NCI-H774 (cell line): ENCODE measurements at regions not wholly inside any gene's neighbourhood (a gene's known extent, or its start where the extent isn't known, plus 50 kb on each side); places are given as distances from the start of the nearest gene placed in this dataset.
"Not testable (repeated sequence)": the region's sequence is repeated elsewhere in the genome, so short reads cannot be mapped to it uniquely, and the experiment has no call there.

Experiments
- DNase-seq: peaks from one replicate; lab custom pipeline; 2025; lab: John Stamatoyannopoulos, UW

GRCh38 chr18:30446605-30447004 lies 595.9 kb downstream of the DSC3 start:
- no peak for DNase-seq

GRCh38 chr18:30444544-30444943 lies 598.0 kb downstream of the DSC3 start:
- no peak for DNase-seq

DNA sequence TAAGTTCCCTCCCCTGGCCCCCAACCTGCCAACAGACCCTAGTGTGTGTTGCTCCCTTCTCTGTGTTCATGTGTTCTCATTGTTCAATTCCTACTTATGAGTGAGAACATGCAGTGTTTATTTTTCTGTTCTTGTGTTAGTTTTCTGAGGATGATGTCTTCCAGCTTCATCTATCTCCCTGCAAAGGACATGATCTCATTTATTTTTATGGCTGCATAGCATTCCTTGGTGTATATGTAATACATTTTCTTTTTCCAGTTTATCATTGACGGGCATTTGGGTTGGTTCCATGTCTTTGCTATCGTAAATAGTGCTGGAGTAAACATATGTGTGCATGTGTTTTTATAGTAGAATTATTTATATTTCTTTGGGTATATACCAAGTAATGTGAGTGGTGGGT lies 602.2 kb downstream of the DSC3 start:
- DNase-seq, result no peak

- DNase-seq, result no peak
These were observed 603.4 kb downstream of the DSC3 start for GRCh38 chr18:30439174-30439573.

GRCh38 chr18:30432349-30432748 lies 610.2 kb downstream of the DSC3 start:
- no peak for DNase-seq

DNA sequence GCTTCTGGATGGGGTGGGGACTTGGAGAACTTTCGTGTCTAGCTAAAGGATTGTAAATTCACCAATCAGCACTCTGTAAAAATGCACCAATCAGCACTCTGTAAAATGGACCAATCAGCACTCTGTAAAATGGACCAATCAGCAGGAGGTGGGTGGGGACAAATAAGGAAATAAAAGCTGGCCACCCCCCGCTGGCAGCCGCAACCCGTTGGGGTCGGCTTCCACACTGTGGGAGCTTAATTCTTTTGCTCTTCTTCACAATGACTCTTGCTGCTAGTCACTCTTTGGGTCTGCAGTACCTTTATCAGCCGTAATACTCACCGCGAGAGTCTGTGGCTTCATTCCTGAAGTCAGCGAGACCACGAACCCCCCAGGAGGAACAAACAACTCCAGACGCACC lies 623.1 kb downstream of the DSC3 start:
- DNase-seq, result not testable (repeated sequence)

GRCh38 chr18:30415903-30416302 lies 626.6 kb downstream of the DSC3 start:
- DNase-seq, result no peak

- DNase-seq, result no peak
These were observed 633.4 kb downstream of the DSC3 start for GRCh38 chr18:30409120-30409519.

GRCh38 chr18:30406728-30407127 lies 635.8 kb downstream of the DSC3 start:
- no peak for DNase-seq

- no peak for DNase-seq
These were observed 637.5 kb downstream of the DSC3 start for GRCh38 chr18:30405038-30405437.

DNA sequence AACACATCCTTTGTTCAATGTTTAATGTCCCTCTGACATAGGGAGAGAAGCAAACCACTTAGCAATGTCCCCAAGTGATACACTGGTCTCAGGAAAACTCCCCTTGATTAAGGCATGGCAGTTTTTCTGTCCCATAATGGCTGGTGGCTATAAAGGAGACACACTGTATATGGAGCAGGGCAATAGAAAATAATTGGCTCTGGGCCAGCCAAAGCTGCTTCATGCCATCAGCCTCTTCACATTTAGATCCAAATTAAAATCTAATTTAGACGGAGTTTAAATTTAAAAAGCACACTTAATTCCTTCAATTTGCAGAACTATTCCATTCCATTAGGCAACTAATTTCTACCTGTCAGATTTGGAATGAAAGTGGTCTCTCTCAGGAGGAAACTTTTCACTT lies 638.1 kb downstream of the DSC3 start:
- DNase-seq, result no peak

GRCh38 chr18:30403278-30403677 lies 639.3 kb downstream of the DSC3 start:
- DNase-seq, result no peak

- DNase-seq, result no peak
These were observed 655.1 kb downstream of the DSC3 start for GRCh38 chr18:30387401-30387800.

GRCh38 chr18:30386624-30387023 lies 655.9 kb downstream of the DSC3 start:
- DNase-seq, result no peak

- no peak for DNase-seq
These were observed 656.9 kb downstream of the DSC3 start for GRCh38 chr18:30385684-30386083.

DNA sequence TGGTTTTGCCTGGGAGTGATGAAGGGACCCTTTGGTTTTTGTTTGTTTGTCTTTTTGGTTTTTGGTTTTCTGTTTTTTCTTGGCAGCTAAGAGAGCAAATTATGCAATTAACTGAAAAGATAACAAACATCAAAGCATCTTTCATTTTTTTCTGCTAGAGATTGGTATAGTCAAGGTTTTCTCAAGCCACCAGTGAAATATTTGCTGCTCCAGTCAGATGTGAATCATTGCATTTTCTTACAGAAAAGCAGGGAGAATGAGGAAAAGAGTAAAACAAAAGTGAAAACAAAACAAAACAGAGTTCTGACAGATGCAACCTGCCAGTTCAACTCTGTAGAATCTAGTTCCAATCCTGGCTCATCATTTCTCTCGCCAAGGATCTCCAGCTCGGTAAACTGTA lies 660.7 kb downstream of the DSC3 start:
- no peak for DNase-seq

DNA sequence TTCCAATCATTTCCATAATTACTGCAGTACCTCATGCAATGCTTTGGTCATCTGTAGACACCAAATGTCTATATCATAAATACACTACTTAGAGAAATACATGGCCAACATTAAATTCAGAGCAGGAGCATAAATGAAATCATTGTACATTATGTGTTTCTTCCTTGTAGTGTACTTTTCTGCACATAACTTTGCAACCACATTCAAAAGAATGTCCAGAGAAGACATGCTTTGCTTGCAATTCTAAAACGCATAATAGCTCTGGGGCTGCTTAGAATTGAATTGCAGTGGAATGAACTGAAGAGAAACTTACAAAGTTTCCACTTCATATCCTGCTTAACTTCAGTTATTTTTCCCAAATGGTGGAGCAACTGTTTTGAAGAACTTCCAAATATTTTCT lies 664.4 kb downstream of the DSC3 start:
- no peak for DNase-seq

DNA sequence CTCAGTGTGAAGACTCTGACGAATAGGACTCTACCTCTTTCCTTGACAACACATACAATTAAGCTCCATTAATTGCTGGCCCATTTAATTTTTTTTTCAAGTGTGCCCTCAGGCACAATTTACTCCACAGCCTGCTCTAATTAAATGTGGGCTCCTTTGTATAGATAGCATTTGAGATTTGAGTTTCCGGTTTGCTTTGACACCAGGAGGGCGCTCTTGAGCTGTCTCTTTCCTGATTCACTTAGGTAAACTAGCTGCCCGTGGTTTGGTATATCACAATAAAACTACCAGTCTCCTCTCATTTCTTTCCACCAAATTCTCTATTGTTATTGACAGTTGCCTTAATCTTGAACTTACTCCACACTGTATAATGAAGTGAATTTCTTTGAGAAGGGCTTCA lies 666.0 kb downstream of the DSC3 start:
- no peak for DNase-seq

DNA sequence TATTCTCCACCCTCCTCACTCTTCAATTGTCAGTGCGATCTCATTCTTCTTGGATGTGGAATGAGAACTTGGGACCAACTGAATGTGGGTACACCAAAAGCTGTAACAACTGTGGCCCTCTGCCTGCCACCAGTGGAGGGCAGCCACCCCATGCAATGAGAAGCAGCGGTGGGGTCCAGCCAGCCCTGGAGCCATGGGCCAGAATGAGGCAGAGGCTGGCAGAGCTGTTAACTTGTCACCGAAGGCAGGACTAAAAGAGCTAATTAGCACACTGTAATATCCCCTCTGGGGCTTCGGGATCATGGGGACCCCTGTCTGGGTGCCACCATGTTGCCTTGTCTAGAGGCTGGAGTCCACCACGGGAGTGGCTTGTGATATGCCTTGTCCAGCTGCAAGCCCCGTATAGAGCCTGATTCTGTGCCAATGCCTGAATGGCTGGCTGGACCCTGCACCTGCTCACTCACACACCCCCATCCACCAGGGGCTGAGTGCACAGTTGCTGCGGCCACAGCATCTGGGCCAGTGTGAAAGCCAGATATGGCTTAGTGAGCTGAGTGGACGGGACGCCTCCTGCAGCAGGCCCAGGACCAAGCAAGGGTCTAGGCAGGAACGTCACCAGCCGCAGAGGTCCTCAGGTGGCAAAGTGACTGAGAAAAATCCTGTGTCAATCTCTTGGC lies 680.5 kb downstream of the DSC3 start:
- no peak for DNase-seq

DNA sequence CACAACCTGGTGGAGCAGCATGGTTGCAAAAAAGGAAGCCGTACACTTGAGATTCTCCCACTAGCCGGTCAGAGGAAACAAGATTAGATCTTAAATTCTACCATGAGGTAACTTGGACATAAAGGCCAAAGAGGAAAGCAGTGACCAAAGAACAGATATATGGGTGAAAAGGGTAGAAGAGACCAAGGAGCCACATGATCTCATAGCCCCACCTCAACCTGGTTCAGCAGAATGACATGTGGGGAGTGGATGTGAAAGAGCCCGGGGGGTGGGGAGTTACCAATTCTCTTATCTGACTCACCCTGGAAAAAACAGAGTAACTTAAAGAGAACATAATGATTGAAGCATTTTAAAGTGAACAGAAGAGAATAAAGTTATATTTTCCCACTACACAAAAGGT lies 683.0 kb downstream of the DSC3 start:
- DNase-seq, result no peak

DNA sequence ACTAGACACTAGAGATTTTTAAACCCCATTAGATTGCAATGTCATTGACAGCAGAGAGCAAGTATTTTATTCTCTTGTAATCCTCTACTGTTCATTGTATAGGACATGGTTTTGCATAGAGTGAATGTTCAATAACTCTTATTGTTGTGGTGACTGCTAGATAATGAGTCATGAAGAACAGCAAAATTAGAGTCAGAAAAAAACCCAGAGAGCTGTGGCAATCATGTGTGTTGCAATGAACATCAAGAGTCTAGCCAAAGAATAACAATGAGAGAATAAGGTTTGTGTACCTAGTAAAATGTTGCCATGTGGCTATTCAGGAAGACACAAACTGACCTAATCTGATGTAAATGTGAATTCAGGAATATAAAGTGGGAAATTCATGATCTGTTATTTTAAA lies 684.0 kb downstream of the DSC3 start:
- no peak for DNase-seq

DNA sequence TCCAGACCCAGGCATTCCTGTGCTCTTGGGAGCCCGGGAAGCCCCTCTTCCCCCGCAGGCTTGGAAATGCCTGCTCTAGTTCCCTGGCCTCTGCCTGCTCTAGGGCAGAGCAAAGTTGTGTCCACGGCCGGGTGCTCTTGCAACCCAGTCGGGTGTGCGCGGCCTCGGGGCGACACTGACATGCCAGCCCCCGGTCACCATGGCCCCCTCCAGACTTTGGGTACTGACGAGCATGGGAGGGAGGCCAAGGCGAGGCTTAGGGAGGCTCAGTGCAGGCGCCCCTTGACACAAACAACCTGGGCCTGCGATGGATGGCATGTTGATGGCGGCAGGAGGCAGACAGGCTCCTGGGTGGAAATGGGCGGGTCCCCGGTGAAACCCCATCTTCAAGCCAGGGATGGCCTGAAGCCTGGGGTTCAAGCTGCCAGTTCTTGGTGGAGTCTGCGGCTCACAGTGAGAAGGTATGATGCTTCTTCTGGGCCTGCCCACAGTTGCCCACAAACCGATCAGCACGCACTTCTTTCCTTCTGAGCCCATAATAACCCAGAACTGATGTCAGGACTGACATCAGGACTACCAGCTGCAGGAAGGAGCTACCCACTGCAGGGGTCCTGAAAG lies 689.9 kb downstream of the DSC3 start:
- no peak for DNase-seq

- DNase-seq, result no peak
These were observed 692.3 kb downstream of the DSC3 start for GRCh38 chr18:30350263-30350662.

DNA sequence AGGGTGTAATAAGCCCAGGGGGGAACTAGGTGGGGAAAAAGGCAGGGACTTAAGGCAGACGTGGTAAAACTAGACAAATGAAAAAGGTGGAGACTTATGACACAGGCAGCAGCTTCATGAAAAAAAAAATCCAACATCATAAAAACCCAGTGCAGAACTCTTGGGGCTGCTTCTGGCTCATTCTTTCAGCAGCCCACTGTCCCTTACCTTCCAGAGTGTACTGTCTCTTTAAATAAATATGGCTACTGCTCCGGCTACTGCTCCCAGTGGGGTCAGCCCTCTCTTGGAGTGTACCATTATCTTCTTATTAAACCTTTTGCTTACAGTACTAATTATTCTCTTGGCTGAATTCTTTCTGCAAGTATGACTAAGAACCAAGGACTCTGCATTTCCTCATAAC lies 699.5 kb downstream of the DSC3 start:
- DNase-seq, result no peak
